H1 (cell line): ENCODE measurements at regions not wholly inside any gene's neighbourhood (a gene's known extent, or its start where the extent isn't known, plus 50 kb on each side); places are given as distances from the start of the nearest gene placed in this dataset.

Experiments used
- BCL11A ChIP-seq, 2 experiments: IDR thresholded peaks; one replicate each; pipeline ENCODE4 v1.6.1; 2011; ENCODE audit warnings: low read depth in 2 of 2, low read length in 2 of 2, mild to moderate bottlenecking in 2 of 2
- CBX8 ChIP-seq: fragments of 300-800, 300-1000 bp; sonication (generic); IDR thresholded peaks from 2 replicates; pipeline ENCODE4 v1.7.1; 2016; ENCODE audit warnings: low read depth, low read length, borderline replicate concordance
- CTBP2 ChIP-seq: IDR thresholded peaks from 2 replicates; pipeline ENCODE4 v1.7.0; 2011; ENCODE audit warnings: borderline replicate concordance, mild to moderate bottlenecking, moderate library complexity, mixed read lengths, low read length; ENCODE audit not compliant: insufficient read depth, insufficient read length
- MAX ChIP-seq: IDR thresholded peaks from 2 replicates; pipeline ENCODE4 v1.6.1; 2012; ENCODE audit warnings: inconsistent platforms
- NANOG ChIP-seq: IDR thresholded peaks from 2 replicates; pipeline ENCODE4 v1.6.1; 2011; ENCODE audit warnings: low read length, low read depth, mild to moderate bottlenecking, inconsistent platforms; ENCODE audit not compliant: insufficient read depth, poor library complexity, severe bottlenecking
- TBP ChIP-seq: IDR thresholded peaks from 2 replicates; pipeline ENCODE4 v1.6.1; 2011; ENCODE audit warnings: low read depth, low read length, improper control_type of control experiment
- TEAD4 ChIP-seq: IDR thresholded peaks from 2 replicates; pipeline ENCODE4 v1.6.1; 2012; ENCODE audit warnings: low read depth, low read length, inconsistent platforms, mixed read lengths

GRCh38 chr18:27793013-27793785 is 383.7 kb downstream of the CDH2 start (continued):
- TF ChIP-seq CBX8 (no peak), MAX (no peak), TEAD4 (no peak), BCL11A (IDR thresholded peaks at IDR 0.05; ENCODE audit: low read depth in 2 of 2, low read length in 2 of 2) (no peak), TBP (no peak), CTBP2 (no peak), NANOG (no peak)
